ENCODE measurements at regions not wholly inside any gene's neighbourhood (a gene's known extent, or its start where the extent isn't known, plus 50 kb on each side); places are given as distances from the start of the nearest gene placed in this dataset.

DNA sequence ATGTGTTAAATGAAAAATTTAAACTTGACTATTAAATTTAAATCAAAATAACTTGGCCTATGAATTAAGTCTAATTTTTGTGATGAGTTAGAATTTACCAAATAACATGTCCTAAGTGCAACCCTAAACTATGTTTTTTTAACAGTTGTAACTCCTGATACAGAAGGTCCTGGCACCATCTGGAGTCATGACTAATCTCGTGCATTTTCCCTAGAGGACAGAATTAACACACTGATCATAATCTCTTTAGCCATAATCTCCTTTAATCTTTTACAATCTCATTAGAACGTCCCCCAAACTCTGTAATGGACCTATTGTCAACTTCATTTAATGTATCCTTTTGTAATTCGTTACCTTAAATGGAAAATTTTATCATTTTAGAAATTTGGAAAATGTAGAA is 100.6 kb downstream of the SUCNR1 start (continued):
- TF ChIP-seq, protein P1, sequence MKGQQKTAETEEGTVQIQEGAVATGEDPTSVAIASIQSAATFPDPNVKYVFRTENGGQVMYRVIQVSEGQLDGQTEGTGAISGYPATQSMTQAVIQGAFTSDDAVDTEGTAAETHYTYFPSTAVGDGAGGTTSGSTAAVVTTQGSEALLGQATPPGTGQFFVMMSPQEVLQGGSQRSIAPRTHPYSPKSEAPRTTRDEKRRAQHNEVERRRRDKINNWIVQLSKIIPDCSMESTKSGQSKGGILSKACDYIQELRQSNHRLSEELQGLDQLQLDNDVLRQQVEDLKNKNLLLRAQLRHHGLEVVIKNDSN (IDR thresholded peaks at IDR 0.05; ENCODE audit: borderline replicate concordance, low read depth): no peak
- peak; percentile 45 for TF ChIP-seq JUND (IDR thresholded peaks at IDR 0.05)
- no peak for TF ChIP-seq NRF1 (IDR thresholded peaks at IDR 0.05; ENCODE audit: low read depth, low read length)

DNA sequence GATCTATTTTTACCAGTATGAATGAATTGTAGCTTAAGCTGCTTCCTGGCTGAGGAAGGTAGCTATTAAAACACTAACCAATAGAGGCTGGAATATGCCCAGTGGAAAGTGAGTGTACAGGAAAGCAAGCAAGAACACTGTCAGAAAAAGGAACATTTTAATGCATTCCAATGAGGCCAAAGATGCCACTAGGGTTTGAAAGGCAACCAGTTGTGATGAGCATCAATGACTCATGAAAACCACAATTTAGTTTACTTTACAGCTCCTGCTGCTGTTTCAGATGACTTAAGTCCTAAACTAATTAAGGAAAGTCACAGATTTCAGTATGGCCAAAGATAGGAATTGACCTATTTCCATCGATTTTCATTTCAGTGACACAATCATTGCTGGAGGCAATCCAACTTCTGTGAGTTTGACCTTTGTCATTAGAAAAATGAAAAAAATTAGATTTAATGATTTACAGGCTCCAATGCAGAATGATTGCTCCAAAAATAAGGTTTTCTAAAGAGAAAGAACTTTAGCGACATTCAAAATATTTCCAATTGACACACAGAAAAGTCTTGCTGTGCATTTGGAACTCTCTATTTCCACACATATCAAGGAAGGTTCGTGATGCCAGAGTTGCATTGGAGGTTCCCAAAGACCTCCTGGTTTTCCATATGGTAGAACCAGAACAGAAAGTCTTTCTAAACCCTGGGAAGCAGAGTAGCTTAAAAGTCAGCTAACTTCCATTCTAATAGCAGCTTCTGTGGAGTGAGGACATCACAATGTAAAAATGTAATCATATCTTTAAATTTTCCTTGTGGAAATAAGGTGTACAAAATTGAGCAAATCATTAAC is 103.0 kb downstream of the SUCNR1 start:
- Histone ChIP-seq H3K9me3 (no peaks in the 10 kb centered on the region), H3K9ac (peak overlapping the region; percentile 22; the same call in 1 of the 2 replicates), H3F3A (replicated peaks; ENCODE audit: insufficient read depth) (peaks cover 33% of the 10 kb centered on the region), H3K27me3 (ENCODE audit: insufficient read depth) (no peaks in the 10 kb centered on the region), H3K9me2 (no peaks in the 10 kb centered on the region), H2AFZ (ENCODE audit: low read depth) (no peak overlapping the region), H4K20me1 (ENCODE audit: insufficient read depth) (no peaks in the 10 kb centered on the region), H3K27ac (ENCODE audit: low read depth in 2 of 2, low read length in 1 of 2) (peak overlapping the region; percentile 65 to 79; a peak in 3 of 4 replicates), H3K4me3 (ENCODE audit: low read depth in 2 of 2, low read length in 1 of 2) (peak overlapping the region in 1 of 2 experiments; percentile 5; a peak in 2 of 4 replicates), H3K4me2 (peak overlapping the region; percentile 28), H3K79me2 (ENCODE audit: insufficient read depth) (no peaks in the 10 kb centered on the region), H3K36me3 (replicated peaks in 1 of 2; ENCODE audit: control insufficient read depth in 1 of 2, insufficient read depth in 2 of 2, low read length in 1 of 2) (no peaks in the 10 kb centered on the region), H3K4me1 (ENCODE audit: control insufficient read depth in 1 of 2, insufficient read depth in 2 of 2, low read depth in 1 of 2, low read length in 1 of 2) (peaks cover 0 to 20% of the 10 kb centered on the region in 2 experiments; a peak in 2 of 4 replicates)
- CTCF ChIA-PET: interaction anchor here (0.8 kb wide), 1 partner anchor 38 kb away, joined by 3 read pairs; no protein-coding TSS in a partner anchor
- POLR2A ChIA-PET: no interaction called here
- 12% methylated on average over 3 of the region's 3 CpGs for WGBS (ENCODE audit: low lambda C conversion rate)
- no peak for DNase-seq
- TF ChIP-seq RXRA (IDR thresholded peaks at IDR 0.05; ENCODE audit: borderline replicate concordance, low read depth) (peak; percentile 78; the same call in 1 of the 2 replicates), MXI1 (IDR thresholded peaks at IDR 0.05; ENCODE audit: low read depth, low read length) (no peak), PBX3 (IDR thresholded peaks at IDR 0.05) (peak; percentile 85), EZH2phosphoT487 (IDR thresholded peaks at IDR 0.05; ENCODE audit: borderline replicate concordance, low read depth) (no peak), RAD21 (IDR thresholded peaks at IDR 0.05; ENCODE audit: low read length) (no peak), SIN3A (IDR thresholded peaks at IDR 0.05; ENCODE audit: borderline replicate concordance, low read depth, low read length) (peak; percentile 63; the same call in 1 of the 2 replicates), TCF12 (IDR thresholded peaks at IDR 0.05) (peak; percentile 93), NFIC (IDR thresholded peaks at IDR 0.05; ENCODE audit: borderline replicate concordance) (peak; percentile 78), REST (IDR thresholded peaks at IDR 0.05; ENCODE audit: low read depth, low read length) (no peak), CHD2 (IDR thresholded peaks at IDR 0.05; ENCODE audit: low read length, partially characterized antibody) (no peak), YY1 (IDR thresholded peaks at IDR 0.05; ENCODE audit: low read depth) (no peak), FOSL2 (IDR thresholded peaks at IDR 0.05; ENCODE audit: borderline replicate concordance, low read depth) (peak; percentile 90; the same call in 1 of the 2 replicates), GABPA (IDR thresholded peaks at IDR 0.05; ENCODE audit: low read depth) (0 out of 2 replicates have a peak, but pooled peaks have one; percentile 17), SMC3 (IDR thresholded peaks at IDR 0.05; ENCODE audit: low read depth, low read length) (no peak), EP300 (IDR thresholded peaks at IDR 0.05; ENCODE audit: borderline replicate concordance in 1 of 2, low read depth in 1 of 2, low read length in 1 of 2) (peak; percentile 23 to 96; a peak in 3 of 4 replicates), FOXJ3 (CRISPR knock-in tag; IDR thresholded peaks at IDR 0.05) (no peak), GATA2 (CRISPR knock-in tag; IDR thresholded peaks at IDR 0.05) (no peak), FOXM1 (IDR thresholded peaks at IDR 0.05; ENCODE audit: low read depth) (peak; percentile 80), TAF1 (IDR thresholded peaks at IDR 0.05; ENCODE audit: borderline replicate concordance, low read depth, low read length) (peak; percentile 6; the same call in 1 of the 2 replicates), ELF1 (IDR thresholded peaks at IDR 0.05) (no peak; the same call in 1 of the 2 replicates)
- TF ChIP-seq, protein P2, sequence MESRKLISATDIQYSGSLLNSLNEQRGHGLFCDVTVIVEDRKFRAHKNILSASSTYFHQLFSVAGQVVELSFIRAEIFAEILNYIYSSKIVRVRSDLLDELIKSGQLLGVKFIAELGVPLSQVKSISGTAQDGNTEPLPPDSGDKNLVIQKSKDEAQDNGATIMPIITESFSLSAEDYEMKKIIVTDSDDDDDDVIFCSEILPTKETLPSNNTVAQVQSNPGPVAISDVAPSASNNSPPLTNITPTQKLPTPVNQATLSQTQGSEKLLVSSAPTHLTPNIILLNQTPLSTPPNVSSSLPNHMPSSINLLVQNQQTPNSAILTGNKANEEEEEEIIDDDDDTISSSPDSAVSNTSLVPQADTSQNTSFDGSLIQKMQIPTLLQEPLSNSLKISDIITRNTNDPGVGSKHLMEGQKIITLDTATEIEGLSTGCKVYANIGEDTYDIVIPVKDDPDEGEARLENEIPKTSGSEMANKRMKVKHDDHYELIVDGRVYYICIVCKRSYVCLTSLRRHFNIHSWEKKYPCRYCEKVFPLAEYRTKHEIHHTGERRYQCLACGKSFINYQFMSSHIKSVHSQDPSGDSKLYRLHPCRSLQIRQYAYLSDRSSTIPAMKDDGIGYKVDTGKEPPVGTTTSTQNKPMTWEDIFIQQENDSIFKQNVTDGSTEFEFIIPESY (IDR thresholded peaks at IDR 0.05; ENCODE audit: borderline replicate concordance, low read depth): peak; percentile 80; the same call in 1 of the 2 replicates
